WTC11 (cell line): ENCODE measurements at regions not wholly inside any gene's neighbourhood (a gene's known extent, or its start where the extent isn't known, plus 50 kb on each side); places are given as distances from the start of the nearest gene placed in this dataset.

Experiments
- ATAC-seq: fragments of 200-7000 bp; cut with Tn5 transposase; 2 replicates; pipeline ENCODE4 v1.10.0; 2021; ENCODE audit warnings: mild to moderate bottlenecking, moderate library complexity
- CTCF ChIA-PET: fragments of 300-600 bp; sonication (Branson Sonifier 250); formaldehyde crosslinking; loops from one replicate; lab custom pipeline; 2021; ENCODE audit warnings: antibody characterized with exemption; lab: Charles Lee
- POLR2A ChIA-PET: fragments of 350-600 bp; sonication (Branson Sonifier 250); formaldehyde crosslinking; loops from one replicate; lab custom pipeline; 2021; ENCODE audit warnings: antibody characterized with exemption; lab: Charles Lee
- DNase-seq: peaks from one replicate; pipeline ENCODE4 v3.0.0; 2021; ENCODE audit warnings: low spot score
- H3K27ac Mint-ChIP-seq: 2 replicates; pipeline ENCODE4 v1.8.0; 2021; ENCODE audit warnings: mixed read lengths
- H3K27me3 Mint-ChIP-seq: 2 replicates; pipeline ENCODE4 v1.8.0; 2021; ENCODE audit warnings: low read depth, mild to moderate bottlenecking, moderate library complexity, mixed read lengths
- H3K36me3 Mint-ChIP-seq: 2 replicates; pipeline ENCODE4 v1.8.0; 2021; ENCODE audit warnings: mixed read lengths
- H3K4me1 Mint-ChIP-seq: 2 replicates; pipeline ENCODE4 v1.8.0; 2022; ENCODE audit warnings: mixed read lengths
- H3K4me3 Mint-ChIP-seq: 2 replicates; pipeline ENCODE4 v1.8.0; 2021; ENCODE audit warnings: mild to moderate bottlenecking, moderate library complexity, mixed read lengths
- H3K9me3 Mint-ChIP-seq: 2 replicates; pipeline ENCODE4 v1.8.0; 2021; ENCODE audit warnings: mixed read lengths
- E2F4 ChIP-seq: sonication (generic); formaldehyde crosslinking; IDR thresholded peaks from 2 replicates; pipeline ENCODE4 v1.8.1; 2022; ENCODE audit warnings: low read depth, mild to moderate bottlenecking, moderate library complexity, missing genetic modification reagents, borderline replicate concordance
- ESRRA ChIP-seq: sonication (generic); formaldehyde crosslinking; IDR thresholded peaks from 2 replicates; pipeline ENCODE4 v1.8.1; 2022; ENCODE audit warnings: mild to moderate bottlenecking, missing genetic modification reagents, borderline replicate concordance
- FOXK1 ChIP-seq: sonication (generic); formaldehyde crosslinking; IDR thresholded peaks from 2 replicates; pipeline ENCODE4 v1.8.0; 2022; ENCODE audit warnings: mild to moderate bottlenecking, moderate library complexity, missing genetic modification reagents
- HMGA2 ChIP-seq: fragments of 250-450 bp; sonication (Bioruptor Pico); IDR thresholded peaks from 2 replicates; pipeline ENCODE4 v1.4.0; 2021; ENCODE audit warnings: mild to moderate bottlenecking, moderate library complexity
- IRF2 ChIP-seq: sonication (generic); formaldehyde crosslinking; IDR thresholded peaks from 2 replicates; pipeline ENCODE4 v1.8.0; 2022; ENCODE audit warnings: low read depth, missing genetic modification reagents, borderline replicate concordance
- PRDM15 ChIP-seq: sonication (generic); formaldehyde crosslinking; IDR thresholded peaks from 2 replicates; pipeline ENCODE4 v1.8.0; 2022; ENCODE audit warnings: missing genetic modification reagents
- ZNF232 ChIP-seq: sonication (generic); formaldehyde crosslinking; IDR thresholded peaks from 2 replicates; pipeline ENCODE4 v1.8.0; 2022; ENCODE audit warnings: mild to moderate bottlenecking, missing genetic modification reagents
- ZNF416 ChIP-seq: fragments of 250-450 bp; sonication (Bioruptor Pico); IDR thresholded peaks from 2 replicates; pipeline ENCODE4 v1.9.0; 2021; ENCODE audit warnings: mild to moderate bottlenecking, inconsistent platforms
- ZNF425 ChIP-seq: fragments of 250-450 bp; sonication (Bioruptor Pico); conservative IDR thresholded peaks from 2 replicates; pipeline ENCODE4 v1.9.0; 2021; ENCODE audit warnings: mild to moderate bottlenecking
- ZNF671 ChIP-seq: fragments of 250-450 bp; sonication (Bioruptor Pico); IDR thresholded peaks from 2 replicates; pipeline ENCODE4 v1.8.0; 2021; ENCODE audit warnings: mild to moderate bottlenecking
- ZSCAN18 ChIP-seq: fragments of 250-450 bp; sonication (Bioruptor Pico); IDR thresholded peaks from 2 replicates; pipeline ENCODE4 v2.1.2; 2022; ENCODE audit warnings: mild to moderate bottlenecking, moderate library complexity

GRCh38 chr1:65538086-65538485 is 117.6 kb downstream of the LEPR start (continued):
- TF ChIP-seq ZSCAN18 (CRISPR knock-in tag), result no peak
- TF ChIP-seq ZNF671 (CRISPR knock-in tag), result no peak
- TF ChIP-seq, all 79 proteins: peak for 0

- no peak overlapping the region for H3K27ac Mint-ChIP-seq
- ATAC-seq, result no peak
These were observed 118.2 kb downstream of the LEPR start for GRCh38 chr1:65538664-65539063.

More at GRCh38 chr1:65538664-65539063, 118.2 kb downstream of the LEPR start:
- Mint-ChIP-seq H3K4me1 (no peaks in the 10 kb centered on the region), H3K4me3 (no peak overlapping the region), H3K9me3 (peaks cover 13% of the 10 kb centered on the region), H3K27me3 (no peaks in the 10 kb centered on the region), H3K36me3 (peaks cover 4% of the 10 kb centered on the region; the same call in 1 of the 2 replicates)
- TF ChIP-seq PRDM15 (no peak), ZNF416 (no peak), FOXK1 (no peak), E2F4 (CRISPR knock-in tag) (no peak), IRF2 (no peak), ZNF425 (CRISPR knock-in tag) (no peak), ZNF232 (CRISPR knock-in tag) (no peak), ESRRA (no peak), HMGA2 (CRISPR knock-in tag) (no peak)
- no peak for DNase-seq
- ChIA-PET POLR2A (no interaction called here), CTCF (interaction anchor here (0.6 kb wide), 1 partner anchor 80 kb away, joined by 3 read pairs; no protein-coding TSS in a partner anchor)
